Activated CD8-positive, alpha-beta T cell treated with anti-CD3 and anti-CD28 coated beads for 36 hours (primary cell): ENCODE measurements at regions not wholly inside any gene's neighbourhood (a gene's known extent, or its start where the extent isn't known, plus 50 kb on each side); places are given as distances from the start of the nearest gene placed in this dataset.
A peak's percentile ranks its signal among the peaks of the same experiment; 100 is the strongest.

Source experiments
- ATAC-seq: fragments of 200-7000 bp; cut with Tn5 transposase; one replicate; pipeline ENCODE4 v1.10.0; 2021; ENCODE audit warnings: mild to moderate bottlenecking, moderate library complexity
- CTCF ChIA-PET: fragments of 350-600 bp; sonication (Branson Sonifier 250); formaldehyde crosslinking; loops from one replicate; lab custom pipeline; 2021; ENCODE audit warnings: antibody characterized with exemption; lab: Charles Lee
- POLR2A ChIA-PET: fragments of 350-600 bp; sonication (Branson Sonifier 250); formaldehyde crosslinking; loops from one replicate; lab custom pipeline; 2021; ENCODE audit warnings: antibody characterized with exemption; lab: Charles Lee
- DNase-seq: peaks from one replicate; pipeline ENCODE4 v3.0.0-alpha.2; 2020
- H3K27ac Mint-ChIP-seq: one replicate; pipeline ENCODE4 v1.8.0; 2021; ENCODE audit warnings: mild to moderate bottlenecking, mixed read lengths
- H3K27me3 Mint-ChIP-seq: one replicate; pipeline ENCODE4 v1.8.0; 2021; ENCODE audit warnings: mixed read lengths
- H3K36me3 Mint-ChIP-seq: one replicate; pipeline ENCODE4 v1.8.0; 2021; ENCODE audit warnings: low read depth, mixed read lengths
- H3K4me1 Mint-ChIP-seq: one replicate; pipeline ENCODE4 v1.8.0; 2021; ENCODE audit warnings: low read depth, mixed read lengths
- H3K4me3 Mint-ChIP-seq: one replicate; pipeline ENCODE4 v1.8.0; 2021; ENCODE audit warnings: mild to moderate bottlenecking, moderate library complexity, mixed read lengths
- H3K9me3 Mint-ChIP-seq: one replicate; pipeline ENCODE4 v1.8.0; 2021; ENCODE audit warnings: mixed read lengths
- intact Hi-C: fragments of 100-400 bp; cut with micrococcal nuclease; formaldehyde crosslinking; loops from one replicate; pipeline ENCODE4 v1.10.0; 2022
- TF ChIP-seq, protein P1 (sequence below): fragments of 200-600 bp; IDR thresholded peaks from one replicate; pipeline ENCODE4 v1.8.0; 2022; ENCODE audit warnings: antibody characterized with exemption, mild to moderate bottlenecking

DNA sequence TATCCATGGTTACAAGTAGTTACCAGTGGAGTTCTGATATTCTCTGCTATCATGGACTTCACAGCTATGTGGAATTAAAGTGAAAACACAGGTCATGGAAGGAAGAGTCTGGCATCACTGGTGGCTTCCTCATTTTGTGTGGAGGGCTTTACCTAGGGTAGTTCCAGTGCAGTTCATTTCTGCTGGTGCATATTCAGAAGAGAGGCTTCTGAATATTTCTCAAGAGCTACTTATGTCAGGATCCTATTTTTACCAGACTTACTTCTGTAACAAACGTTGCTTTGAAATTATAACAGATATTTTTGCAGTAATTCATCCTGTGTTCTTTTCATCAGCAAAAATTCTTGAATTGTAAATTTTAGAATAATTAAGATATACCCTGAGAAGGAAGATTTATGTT lies 236.5 kb upstream of the NPSR1 start:
- intact Hi-C loops, result no loop called here
- ChIA-PET CTCF (no interaction called here), POLR2A (no interaction called here)
- no peak overlapping the region for H3K27ac Mint-ChIP-seq
- ATAC-seq (no peak), DNase-seq (no peak)
- H3K27me3 Mint-ChIP-seq, result no peaks in the 10 kb centered on the region
- no peaks in the 10 kb centered on the region for H3K9me3 Mint-ChIP-seq
- no peak overlapping the region for H3K4me3 Mint-ChIP-seq
- TF ChIP-seq, protein P1, sequence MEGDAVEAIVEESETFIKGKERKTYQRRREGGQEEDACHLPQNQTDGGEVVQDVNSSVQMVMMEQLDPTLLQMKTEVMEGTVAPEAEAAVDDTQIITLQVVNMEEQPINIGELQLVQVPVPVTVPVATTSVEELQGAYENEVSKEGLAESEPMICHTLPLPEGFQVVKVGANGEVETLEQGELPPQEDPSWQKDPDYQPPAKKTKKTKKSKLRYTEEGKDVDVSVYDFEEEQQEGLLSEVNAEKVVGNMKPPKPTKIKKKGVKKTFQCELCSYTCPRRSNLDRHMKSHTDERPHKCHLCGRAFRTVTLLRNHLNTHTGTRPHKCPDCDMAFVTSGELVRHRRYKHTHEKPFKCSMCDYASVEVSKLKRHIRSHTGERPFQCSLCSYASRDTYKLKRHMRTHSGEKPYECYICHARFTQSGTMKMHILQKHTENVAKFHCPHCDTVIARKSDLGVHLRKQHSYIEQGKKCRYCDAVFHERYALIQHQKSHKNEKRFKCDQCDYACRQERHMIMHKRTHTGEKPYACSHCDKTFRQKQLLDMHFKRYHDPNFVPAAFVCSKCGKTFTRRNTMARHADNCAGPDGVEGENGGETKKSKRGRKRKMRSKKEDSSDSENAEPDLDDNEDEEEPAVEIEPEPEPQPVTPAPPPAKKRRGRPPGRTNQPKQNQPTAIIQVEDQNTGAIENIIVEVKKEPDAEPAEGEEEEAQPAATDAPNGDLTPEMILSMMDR, result no peak
- H3K36me3 Mint-ChIP-seq, result no peaks in the 10 kb centered on the region
- H3K4me1 Mint-ChIP-seq, result no peaks in the 10 kb centered on the region

DNA sequence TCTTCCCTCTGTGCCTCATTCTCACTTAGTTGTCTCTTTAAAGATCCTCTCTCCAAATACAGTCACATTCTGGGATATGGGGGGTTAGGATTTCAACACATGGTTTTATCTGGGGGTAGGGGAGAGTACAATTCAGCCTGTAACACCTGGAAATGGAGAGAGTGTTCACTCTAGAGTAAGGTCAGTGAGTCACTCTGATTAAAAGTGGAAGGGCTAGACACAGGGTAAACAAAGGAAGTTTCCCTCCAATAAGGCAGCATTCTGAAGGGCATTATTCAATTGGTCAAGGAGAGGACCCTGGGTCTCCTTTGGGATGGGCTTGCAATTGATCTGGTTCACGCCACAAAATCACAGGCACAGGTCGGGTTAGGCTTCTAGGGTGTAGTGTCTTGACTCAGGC lies 232.8 kb upstream of the NPSR1 start:
- intact Hi-C loops, result no loop called here

DNA sequence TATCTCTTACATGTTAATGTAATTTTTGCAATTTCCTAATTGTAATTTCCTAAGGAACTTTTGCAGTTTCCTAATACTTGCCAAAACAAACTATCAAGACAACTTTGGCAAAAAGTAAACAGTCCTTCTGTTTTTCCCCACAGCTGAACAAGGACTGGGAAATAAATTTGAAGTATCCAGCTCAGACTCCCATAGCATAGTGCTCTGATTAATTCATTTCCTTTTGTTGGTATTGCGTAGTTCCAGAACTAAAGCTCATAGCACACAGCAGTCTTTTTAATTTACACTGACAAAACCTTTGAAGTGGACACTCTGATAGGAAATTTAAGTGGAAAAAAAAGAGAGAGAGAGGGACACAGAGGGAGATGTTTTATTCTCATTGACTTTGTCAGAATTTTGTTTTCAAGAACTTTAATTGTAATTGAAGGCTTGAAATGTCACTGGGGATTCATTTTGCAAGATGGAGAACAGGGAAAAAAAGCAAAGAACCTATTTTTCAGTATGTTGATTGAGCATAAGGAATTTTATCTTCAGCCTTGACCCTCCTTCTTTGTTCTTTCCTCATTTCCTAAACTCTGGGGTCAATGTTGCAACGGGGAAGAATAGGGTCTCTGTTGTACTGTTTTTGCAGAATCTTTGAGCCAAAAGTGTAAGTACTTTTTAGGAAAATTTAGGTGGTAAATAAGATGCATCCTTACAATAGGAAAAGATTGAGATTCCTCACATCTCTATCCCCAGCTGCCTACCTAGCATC lies 232.2 kb upstream of the NPSR1 start:
- Mint-ChIP-seq H3K36me3 (no peaks in the 10 kb centered on the region), H3K4me1 (no peaks in the 10 kb centered on the region), H3K4me3 (no peak overlapping the region), H3K27ac (no peak overlapping the region), H3K27me3 (no peaks in the 10 kb centered on the region), H3K9me3 (peaks cover 2% of the 10 kb centered on the region)
- TF ChIP-seq, protein P1, result no peak
- ChIA-PET CTCF (no interaction called here), POLR2A (no interaction called here)
- DNase-seq (no peak), ATAC-seq (no peak)
- intact Hi-C loops, result no loop called here

More for the DNA sequence above, 232.8 kb upstream of the NPSR1 start:
- ChIA-PET CTCF (no interaction called here), POLR2A (no interaction called here)
- no peaks in the 10 kb centered on the region for H3K27me3 Mint-ChIP-seq
- TF ChIP-seq, protein P1, result no peak
- H3K36me3 Mint-ChIP-seq, result no peaks in the 10 kb centered on the region
- no peaks in the 10 kb centered on the region for H3K4me1 Mint-ChIP-seq
- no peak for DNase-seq
- H3K4me3 Mint-ChIP-seq, result no peak overlapping the region
- no peak for ATAC-seq
- H3K9me3 Mint-ChIP-seq, result no peaks in the 10 kb centered on the region
- H3K27ac Mint-ChIP-seq, result no peak overlapping the region

DNA sequence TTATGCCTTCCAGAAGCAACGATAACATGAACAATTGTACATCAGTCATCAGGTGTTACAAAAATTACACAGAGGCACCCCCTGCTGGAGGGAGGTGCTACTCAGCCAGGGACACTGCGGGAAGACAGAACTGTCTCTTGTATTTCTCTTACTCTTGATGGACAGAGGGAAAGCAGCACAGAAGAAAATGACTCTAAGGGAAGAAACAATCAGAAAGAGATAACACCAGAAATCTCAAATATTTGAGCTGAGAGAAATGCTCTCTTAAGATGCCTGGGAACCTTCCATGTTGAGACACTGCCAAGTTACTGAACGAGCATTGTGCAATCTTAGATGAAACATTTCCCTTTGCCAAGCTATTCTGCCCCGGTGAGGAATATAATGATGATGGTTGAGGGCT lies 227.6 kb upstream of the NPSR1 start:
- TF ChIP-seq, protein P1, result no peak
- intact Hi-C loops, result no loop called here
- no peak overlapping the region for H3K27ac Mint-ChIP-seq
- CTCF ChIA-PET, result no interaction called here
- no peaks in the 10 kb centered on the region for H3K4me1 Mint-ChIP-seq
- peaks cover 18% of the 10 kb centered on the region for H3K9me3 Mint-ChIP-seq
- H3K4me3 Mint-ChIP-seq, result no peak overlapping the region
- DNase-seq (peak; percentile 4), ATAC-seq (no peak)
- POLR2A ChIA-PET, result no interaction called here
- no peaks in the 10 kb centered on the region for H3K27me3 Mint-ChIP-seq
- H3K36me3 Mint-ChIP-seq, result no peaks in the 10 kb centered on the region

DNA sequence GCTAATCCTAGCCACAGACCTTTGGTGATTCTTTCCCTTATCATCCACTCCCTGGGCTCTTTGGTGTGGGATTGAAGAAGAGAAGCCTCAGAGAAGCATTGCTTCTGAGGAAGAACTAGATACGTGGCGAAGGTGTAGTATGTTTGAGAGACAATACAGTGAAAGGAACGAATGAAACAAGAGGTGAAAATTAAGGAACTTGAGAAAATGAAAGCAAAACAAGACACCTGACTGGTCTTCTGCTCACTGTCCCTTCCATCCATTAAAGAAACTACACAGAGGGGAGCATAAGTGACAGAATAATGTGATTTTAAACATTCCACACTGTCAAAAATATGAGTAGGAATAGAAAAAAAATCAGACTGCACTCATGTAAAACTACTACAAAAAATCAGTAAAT lies 219.6 kb upstream of the NPSR1 start:
- Mint-ChIP-seq H3K4me1 (no peaks in the 10 kb centered on the region), H3K36me3 (peaks cover 2% of the 10 kb centered on the region), H3K9me3 (peaks cover 14% of the 10 kb centered on the region), H3K4me3 (no peak overlapping the region), H3K27me3 (no peaks in the 10 kb centered on the region), H3K27ac (no peak overlapping the region)
- CTCF ChIA-PET, result no interaction called here
- DNase-seq (no peak), ATAC-seq (no peak)
- TF ChIP-seq, protein P1, result no peak
- POLR2A ChIA-PET, result no interaction called here
- intact Hi-C loops, result no loop called here
